Esophagus (tissue), 2 donors: ENCODE measurements at regions not wholly inside any gene's neighbourhood (a gene's known extent, or its start where the extent isn't known, plus 50 kb on each side); places are given as distances from the start of the nearest gene placed in this dataset.

Experiments
- H3K27ac ChIP-seq, 2 donors: one replicate each; pipeline ENCODE4 v1.5.1; 2013; ENCODE audit warnings: low read depth in 2 of 2, mild to moderate bottlenecking in 2 of 2, inconsistent platforms in 1 of 2, low read length in 1 of 2, moderate library complexity in 1 of 2
- H3K27me3 ChIP-seq, 2 donors: one replicate each; pipeline ENCODE4 v1.6.1; 2013; ENCODE audit warnings: low read length in 2 of 2, control low read depth in 1 of 2, mild to moderate bottlenecking in 1 of 2; ENCODE audit not compliant: insufficient read depth in 2 of 2, control insufficient read depth in 1 of 2
- H3K36me3 ChIP-seq, 2 donors: one replicate each; pipeline ENCODE4 v1.6.1; 2013; ENCODE audit warnings: low read length in 1 of 2; ENCODE audit not compliant: control insufficient read depth in 2 of 2, insufficient read depth in 2 of 2
- H3K4me1 ChIP-seq, 2 donors: one replicate each; pipeline ENCODE4 v1.6.1; 2013; ENCODE audit warnings: low read length in 1 of 2; ENCODE audit not compliant: control insufficient read depth in 2 of 2, insufficient read depth in 2 of 2
- H3K4me3 ChIP-seq, 2 donors: one replicate each; pipeline ENCODE4 v1.5.1; 2013; ENCODE audit warnings: low read length in 2 of 2, mild to moderate bottlenecking in 2 of 2, low read depth in 1 of 2, moderate library complexity in 1 of 2
- H3K9me3 ChIP-seq, 2 donors: one replicate each; pipeline ENCODE4 v1.6.1; 2013; ENCODE audit warnings: mild to moderate bottlenecking in 2 of 2, low read depth in 1 of 2, low read length in 1 of 2, moderate library complexity in 1 of 2; ENCODE audit not compliant: control insufficient read depth in 2 of 2, insufficient read depth in 1 of 2
- WGBS, 2 donors: extraction: QIAGEN DNeasy Blood & Tissue Kit; methylation state at CpG; one replicate each; pipeline ENCODE4 v1.1.7; 2013; 5-methylcytosine and 5-hydroxymethylcytosine counted together
- donor health status: healthy with polysubstance abuse.
- donor health status: Bipolar disorder and iron deficiency.

GRCh38 chr15:62945063-62945462, 97.5 kb upstream of the TPM1 start:
- WGBS, 2 donors: 81 to 84% methylated on average over 2 of the region's 2 CpGs
- no peaks in the 10 kb centered on the region for H3K36me3 ChIP-seq
- peaks cover 0 to 5% of the 10 kb centered on the region in 2 donors for H3K4me1 ChIP-seq
- H3K9me3 ChIP-seq: no peaks in the 10 kb centered on the region
- no peaks in the 10 kb centered on the region for H3K27me3 ChIP-seq
- no peak overlapping the region for H3K4me3 ChIP-seq
- no peak overlapping the region for H3K27ac ChIP-seq

DNA sequence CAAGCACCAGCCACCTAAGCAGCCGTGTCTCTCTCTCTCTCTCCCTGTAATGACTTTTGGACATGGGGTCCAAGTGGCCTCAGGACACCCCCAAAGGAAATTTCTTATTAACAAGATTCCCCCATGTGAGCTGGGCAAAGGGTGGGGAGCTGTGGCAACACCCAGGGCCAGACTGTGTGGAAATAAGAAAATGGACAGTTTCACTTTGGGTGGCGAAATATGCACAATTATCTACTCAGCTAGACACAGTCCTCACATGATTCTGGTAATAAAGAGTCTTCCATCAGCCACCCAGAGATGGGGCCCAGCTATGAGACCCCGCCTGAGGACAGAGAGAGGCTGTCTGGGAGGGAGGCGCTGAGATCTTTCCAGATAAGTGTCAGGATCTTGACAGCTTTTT, 96.8 kb upstream of the TPM1 start:
- peaks cover 0 to 6% of the 10 kb centered on the region in 2 donors for H3K4me1 ChIP-seq
- 82 to 88% methylated on average over 4 of the region's 4 CpGs for WGBS, 2 donors
- H3K27me3 ChIP-seq: no peaks in the 10 kb centered on the region
- no peak overlapping the region for H3K4me3 ChIP-seq
- H3K36me3 ChIP-seq: no peaks in the 10 kb centered on the region
- H3K27ac ChIP-seq: no peak overlapping the region
- no peaks in the 10 kb centered on the region for H3K9me3 ChIP-seq

GRCh38 chr15:62946940-62947339, 95.6 kb upstream of the TPM1 start:
- Histone ChIP-seq H3K9me3 (no peaks in the 10 kb centered on the region), H3K4me1 (peaks cover 0 to 2% of the 10 kb centered on the region in 2 donors), H3K36me3 (no peaks in the 10 kb centered on the region), H3K4me3 (no peak overlapping the region), H3K27ac (no peak overlapping the region), H3K27me3 (no peaks in the 10 kb centered on the region)
- 98 to 100% methylated on average over 2 of the region's 2 CpGs for WGBS, 2 donors

DNA sequence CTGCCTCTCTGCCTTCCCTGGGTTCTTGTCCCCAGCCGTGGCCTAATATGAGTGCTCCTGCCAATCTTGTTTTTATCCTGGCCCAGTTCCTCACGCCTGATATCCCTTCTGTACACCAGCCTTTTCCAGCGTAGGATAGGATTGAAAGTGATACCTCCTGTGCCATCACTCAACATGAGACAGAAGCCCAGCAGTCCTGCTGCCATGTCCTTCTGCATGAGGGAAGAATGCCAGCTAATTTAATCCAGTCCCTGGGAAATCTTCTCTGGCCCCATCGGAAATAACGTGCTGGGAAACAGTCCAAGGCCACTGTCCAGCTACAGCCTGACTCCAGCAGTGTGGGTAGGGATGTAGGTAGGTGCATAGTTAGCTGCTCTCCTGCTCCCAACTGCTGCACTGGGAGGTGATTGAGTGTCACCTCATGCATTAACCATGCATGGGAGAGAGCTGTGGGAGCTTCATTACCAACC, 92.0 kb upstream of the TPM1 start:
- H3K27ac ChIP-seq: no peak overlapping the region
- 61 to 66% methylated on average over 5 of the region's 5 CpGs for WGBS, 2 donors
- peaks cover 0 to 2% of the 10 kb centered on the region in 2 donors for H3K4me1 ChIP-seq
- no peaks in the 10 kb centered on the region for H3K36me3 ChIP-seq
- H3K9me3 ChIP-seq: no peaks in the 10 kb centered on the region
- no peak overlapping the region for H3K4me3 ChIP-seq
- H3K27me3 ChIP-seq: no peaks in the 10 kb centered on the region

GRCh38 chr15:62951481-62951880, 91.1 kb upstream of the TPM1 start:
- WGBS, 2 donors: 69 to 71% methylated on average over 5 of the region's 5 CpGs
- no peaks in the 10 kb centered on the region for H3K27me3 ChIP-seq
- no peak overlapping the region for H3K4me3 ChIP-seq
- no peak overlapping the region for H3K27ac ChIP-seq
- no peaks in the 10 kb centered on the region for H3K36me3 ChIP-seq
- H3K9me3 ChIP-seq: no peaks in the 10 kb centered on the region
- H3K4me1 ChIP-seq: peaks cover 0 to 2% of the 10 kb centered on the region in 2 donors

DNA sequence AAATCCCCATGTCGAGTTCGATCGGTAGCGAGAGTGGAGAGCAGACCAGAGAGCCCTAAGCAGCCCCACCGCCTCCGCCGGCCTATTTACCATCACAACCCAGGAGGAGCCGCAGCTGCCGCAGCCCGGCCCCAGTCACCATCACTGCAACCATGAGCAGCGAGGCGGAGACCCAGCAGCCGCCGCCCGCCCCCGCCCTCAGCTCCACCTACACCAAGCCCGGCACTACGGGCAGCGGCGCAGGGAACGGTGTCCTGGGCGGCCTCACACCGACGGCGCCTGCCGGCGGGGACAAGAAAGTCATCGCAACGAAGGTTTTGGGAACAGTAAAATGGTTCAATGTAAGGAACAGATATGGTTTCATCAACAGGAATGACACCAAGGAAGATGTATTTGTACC, 89.5 kb upstream of the TPM1 start:
- Histone ChIP-seq H3K4me1 (peaks cover 0 to 2% of the 10 kb centered on the region in 2 donors), H3K36me3 (no peaks in the 10 kb centered on the region), H3K9me3 (no peaks in the 10 kb centered on the region), H3K27ac (no peak overlapping the region), H3K4me3 (no peak overlapping the region), H3K27me3 (no peaks in the 10 kb centered on the region)
- 41 to 47% methylated on average over 27 to 29 of the region's 29 CpGs for WGBS, 2 donors

DNA sequence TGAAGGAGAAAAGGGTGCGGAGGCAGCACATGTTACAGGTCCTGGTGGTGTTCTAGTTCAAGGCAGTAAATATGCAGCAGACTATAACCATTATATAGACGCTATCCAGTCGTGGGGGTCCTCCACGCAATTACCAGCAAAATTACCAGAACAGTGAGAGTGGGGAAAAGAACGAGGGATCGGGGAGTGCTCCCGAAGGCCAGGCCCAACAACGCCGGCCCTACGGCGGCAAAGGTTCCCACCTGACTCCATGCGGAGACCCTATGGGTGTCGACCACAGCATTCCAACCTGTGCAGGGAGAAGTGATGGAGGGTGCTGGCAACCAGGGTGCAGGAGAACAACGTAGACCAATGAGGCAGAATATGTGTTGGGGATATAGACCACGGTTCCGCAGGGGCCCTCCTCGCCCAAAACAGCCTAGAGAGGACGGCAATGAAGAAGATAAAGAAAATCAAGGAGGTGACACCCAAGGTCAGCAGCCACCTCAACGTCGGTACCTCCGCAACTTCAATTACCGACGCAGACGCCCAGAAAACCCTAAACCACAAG, 89.0 kb upstream of the TPM1 start:
- Histone ChIP-seq H3K9me3 (no peaks in the 10 kb centered on the region), H3K4me3 (no peak overlapping the region), H3K27me3 (no peaks in the 10 kb centered on the region), H3K36me3 (no peaks in the 10 kb centered on the region), H3K27ac (no peak overlapping the region), H3K4me1 (peaks cover 0 to 2% of the 10 kb centered on the region in 2 donors)
- WGBS, 2 donors: 92 to 96% methylated on average over 24 of the region's 24 CpGs

GRCh38 chr15:62957130-62957529, 85.4 kb upstream of the TPM1 start:
- 74 to 79% methylated on average over 6 of the region's 6 CpGs for WGBS, 2 donors
- Histone ChIP-seq H3K36me3 (no peaks in the 10 kb centered on the region), H3K4me1 (no peaks in the 10 kb centered on the region), H3K27ac (no peak overlapping the region), H3K4me3 (no peak overlapping the region), H3K27me3 (no peaks in the 10 kb centered on the region), H3K9me3 (no peaks in the 10 kb centered on the region)

DNA sequence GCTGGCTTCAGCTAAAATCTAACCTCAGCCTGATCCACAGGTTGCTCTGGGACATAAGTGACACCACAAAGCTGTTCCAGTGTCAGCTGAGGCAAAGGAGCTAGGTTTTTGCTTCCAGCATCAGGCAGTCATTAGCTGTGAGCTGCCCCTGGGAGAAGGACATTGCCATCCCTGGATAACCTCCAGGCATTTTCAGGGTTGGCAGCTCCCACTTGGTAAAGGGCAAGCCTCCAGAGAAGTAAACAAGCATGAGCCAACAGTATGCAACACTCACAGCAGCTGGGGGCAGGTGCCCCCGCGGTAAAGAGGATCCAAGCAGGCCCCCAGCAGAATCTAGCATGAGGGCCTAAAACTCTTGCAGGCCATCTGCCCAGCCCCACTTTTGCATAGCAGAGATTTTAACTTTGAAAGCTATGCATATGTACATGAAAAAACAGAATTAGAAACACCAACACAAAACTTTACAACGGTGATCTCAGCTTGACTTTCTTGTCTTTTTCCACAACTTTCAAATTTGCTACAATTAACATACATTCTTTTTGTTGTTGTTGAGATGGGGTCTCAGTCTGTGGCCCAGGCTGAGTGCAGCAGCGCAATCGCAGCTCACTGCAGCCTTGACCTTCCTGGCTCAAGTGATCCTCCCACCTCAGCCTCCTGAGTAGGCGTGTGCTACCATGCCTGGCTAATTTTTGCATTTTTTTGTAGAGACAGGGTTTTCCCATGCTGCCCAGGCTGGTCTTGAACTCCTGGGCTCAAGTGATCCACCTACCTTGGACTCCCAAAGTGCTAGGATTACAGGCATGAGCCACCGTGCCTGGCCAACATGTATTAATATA, 83.8 kb upstream of the TPM1 start:
- 69 to 71% methylated on average over 7 of the region's 7 CpGs for WGBS, 2 donors
- H3K36me3 ChIP-seq: no peaks in the 10 kb centered on the region
- no peaks in the 10 kb centered on the region for H3K27me3 ChIP-seq
- H3K27ac ChIP-seq: no peak overlapping the region
- H3K4me3 ChIP-seq: no peak overlapping the region
- H3K4me1 ChIP-seq: no peaks in the 10 kb centered on the region
- H3K9me3 ChIP-seq: no peaks in the 10 kb centered on the region

- H3K4me3 ChIP-seq: no peak overlapping the region
- H3K27ac ChIP-seq: no peak overlapping the region
- 82 to 89% methylated on average over 9 of the region's 9 CpGs for WGBS, 2 donors
- H3K4me1 ChIP-seq: no peaks in the 10 kb centered on the region
- H3K36me3 ChIP-seq: no peaks in the 10 kb centered on the region
- no peaks in the 10 kb centered on the region for H3K27me3 ChIP-seq
- no peaks in the 10 kb centered on the region for H3K9me3 ChIP-seq
Observed at GRCh38 chr15:62961134-62961533, 81.4 kb upstream of the TPM1 start.
